ENCODE measurements at regions not wholly inside any gene's neighbourhood (a gene's known extent, or its start where the extent isn't known, plus 50 kb on each side); places are given as distances from the start of the nearest gene placed in this dataset.

- no peaks in the 10 kb centered on the region for H3K36me3 ChIP-seq (ENCODE audit: control insufficient read depth, insufficient read depth, low read length)
- H3K9me3 Mint-ChIP-seq (ENCODE audit: unreplicated experiment), result no peaks in the 10 kb centered on the region
- CTCF ChIA-PET, result no interaction called here
Measured at GRCh38 chr2:176388861-176389260, 119.6 kb downstream of the MTX2 start.

GRCh38 chr2:176390276-176391147 lies 121.3 kb downstream of the MTX2 start:
- no peak for TF ChIP-seq CTCF (IDR thresholded peaks at IDR 0.05; ENCODE audit: insufficient read depth in 1 of 2, low read depth in 1 of 2, low read length in 1 of 2, severe bottlenecking in 1 of 2, unreplicated experiment in 1 of 2)
- no peaks in the 10 kb centered on the region for H3K9me3 ChIP-seq
- H3K27me3 Mint-ChIP-seq (ENCODE audit: insufficient read depth, unreplicated experiment), result peaks cover 24% of the 10 kb centered on the region
- peaks cover 4% of the 10 kb centered on the region for H3K4me1 Mint-ChIP-seq (ENCODE audit: low read depth, unreplicated experiment)
- no peaks in the 10 kb centered on the region for H3K4me1 ChIP-seq
- no TSS peak for BruUV-seq (replicated peaks)
- intact Hi-C loops (cut with micrococcal nuclease; ENCODE audit: unreplicated experiment), result loop anchor here (10.0 kb wide), 1 partner anchor 244 kb away; no protein-coding TSS in a partner anchor
- no peak overlapping the region for H3K27ac Mint-ChIP-seq (ENCODE audit: unreplicated experiment)
- CTCF ChIA-PET, result no interaction called here
- H3K9me3 Mint-ChIP-seq (ENCODE audit: unreplicated experiment), result no peaks in the 10 kb centered on the region
- H3K36me3 Mint-ChIP-seq (ENCODE audit: insufficient read depth, unreplicated experiment), result no peaks in the 10 kb centered on the region
- H3K4me3 Mint-ChIP-seq (ENCODE audit: unreplicated experiment), result no peak overlapping the region
- H3K4me3 ChIP-seq (ENCODE audit: low read depth, low read length), result no peak overlapping the region
- POLR2A ChIA-PET, result no interaction called here
- no peaks in the 10 kb centered on the region for H3K36me3 ChIP-seq (ENCODE audit: control insufficient read depth, insufficient read depth, low read length)
- no peak for DNase-seq
- no peaks in the 10 kb centered on the region for H3K27me3 ChIP-seq (replicated peaks; ENCODE audit: control insufficient read depth, insufficient read depth, low read length)

More at GRCh38 chr2:176388861-176389260, 119.6 kb downstream of the MTX2 start:
- no peak for TF ChIP-seq CTCF (IDR thresholded peaks at IDR 0.05; ENCODE audit: insufficient read depth in 1 of 2, low read depth in 1 of 2, low read length in 1 of 2, severe bottlenecking in 1 of 2, unreplicated experiment in 1 of 2)
- no peak overlapping the region for H3K27ac Mint-ChIP-seq (ENCODE audit: unreplicated experiment)
- Histone ChIP-seq H3K27me3 (replicated peaks; ENCODE audit: control insufficient read depth, insufficient read depth, low read length) (no peaks in the 10 kb centered on the region), H3K9me3 (no peaks in the 10 kb centered on the region), H3K4me1 (no peaks in the 10 kb centered on the region), H3K4me3 (ENCODE audit: low read depth, low read length) (no peak overlapping the region)
- POLR2A ChIA-PET, result no interaction called here
- H3K4me1 Mint-ChIP-seq (ENCODE audit: low read depth, unreplicated experiment), result no peaks in the 10 kb centered on the region
- DNase-seq, result no peak
- BruUV-seq (replicated peaks), result no TSS peak
- H3K27me3 Mint-ChIP-seq (ENCODE audit: insufficient read depth, unreplicated experiment), result peaks cover 22% of the 10 kb centered on the region
- H3K4me3 Mint-ChIP-seq (ENCODE audit: unreplicated experiment), result no peak overlapping the region
- no peaks in the 10 kb centered on the region for H3K36me3 Mint-ChIP-seq (ENCODE audit: insufficient read depth, unreplicated experiment)
- intact Hi-C loops (cut with micrococcal nuclease; ENCODE audit: unreplicated experiment), result loop anchor here (10.0 kb wide), 1 partner anchor 264 kb away; the partner anchor contains the start of genes HOXD8 and HOXD9

- BruUV-seq (replicated peaks), result no TSS peak
- Mint-ChIP-seq H3K27ac (ENCODE audit: unreplicated experiment) (no peak overlapping the region), H3K36me3 (ENCODE audit: insufficient read depth, unreplicated experiment) (no peaks in the 10 kb centered on the region), H3K4me3 (ENCODE audit: unreplicated experiment) (no peak overlapping the region), H3K27me3 (ENCODE audit: insufficient read depth, unreplicated experiment) (peaks cover 24% of the 10 kb centered on the region), H3K4me1 (ENCODE audit: low read depth, unreplicated experiment) (peaks cover 6% of the 10 kb centered on the region), H3K9me3 (ENCODE audit: unreplicated experiment) (no peaks in the 10 kb centered on the region)
- ChIA-PET CTCF (no interaction called here), POLR2A (no interaction called here)
- no peaks in the 10 kb centered on the region for H3K36me3 ChIP-seq (ENCODE audit: control insufficient read depth, insufficient read depth, low read length)
- H3K4me1 ChIP-seq, result no peaks in the 10 kb centered on the region
- H3K27me3 ChIP-seq (replicated peaks; ENCODE audit: control insufficient read depth, insufficient read depth, low read length), result no peaks in the 10 kb centered on the region
- no peak overlapping the region for H3K4me3 ChIP-seq (ENCODE audit: low read depth, low read length)
- intact Hi-C loops (cut with micrococcal nuclease; ENCODE audit: unreplicated experiment), result loop anchor here (10.0 kb wide), 1 partner anchor 244 kb away; no protein-coding TSS in a partner anchor
- DNase-seq, result no peak
- H3K9me3 ChIP-seq, result no peaks in the 10 kb centered on the region
- TF ChIP-seq CTCF (IDR thresholded peaks at IDR 0.05; ENCODE audit: insufficient read depth in 1 of 2, low read depth in 1 of 2, low read length in 1 of 2, severe bottlenecking in 1 of 2, unreplicated experiment in 1 of 2), result no peak
Measured at GRCh38 chr2:176391148-176391419, 121.8 kb downstream of the MTX2 start.

All from Caco-2 (cell line).